Smooth muscle cell (in vitro differentiated cells): ENCODE measurements at regions not wholly inside any gene's neighbourhood (a gene's known extent, or its start where the extent isn't known, plus 50 kb on each side); places are given as distances from the start of the nearest gene placed in this dataset.
A peak's percentile ranks its signal among the peaks of the same experiment; 100 is the strongest.
"Not testable (repeated sequence)": the region's sequence is repeated elsewhere in the genome, so short reads cannot be mapped to it uniquely, and the experiment has no call there.

Experiments used
- DNase-seq: peaks from one replicate; lab custom pipeline; 2025; ENCODE audit not compliant: unreplicated experiment; lab: John Stamatoyannopoulos, UW
- H2AFZ ChIP-seq: fragments of 200-600 bp; sonication (generic); 2 replicates; pipeline ENCODE4 v1.6.0; 2016; ENCODE audit warnings: antibody characterized with exemption, low read depth, mild to moderate bottlenecking
- H3F3A ChIP-seq: fragments of 200-600 bp; sonication (generic); 2 replicates; pipeline ENCODE4 v1.6.0; 2017; ENCODE audit warnings: antibody characterized with exemption, low read depth
- H3K27ac ChIP-seq: fragments of 200-600 bp; sonication (generic); 2 replicates; pipeline ENCODE4 v1.5.1; 2016; ENCODE audit warnings: low read depth, mild to moderate bottlenecking
- H3K27me3 ChIP-seq: fragments of 200-600 bp; sonication (generic); 2 replicates; pipeline ENCODE4 v1.6.1; 2016; ENCODE audit warnings: low read depth, mild to moderate bottlenecking
- H3K36me3 ChIP-seq: fragments of 200-600 bp; sonication (generic); 2 replicates; pipeline ENCODE4 v1.5.1; 2016; ENCODE audit warnings: low read depth
- H3K4me1 ChIP-seq: fragments of 200-600 bp; sonication (generic); 2 replicates; pipeline ENCODE4 v1.5.1; 2016; ENCODE audit warnings: low read depth
- H3K4me2 ChIP-seq: fragments of 200-600 bp; sonication (generic); 2 replicates; pipeline ENCODE4 v1.6.0; 2016; ENCODE audit warnings: mild to moderate bottlenecking
- H3K4me3 ChIP-seq: fragments of 200-600 bp; sonication (generic); 2 replicates; pipeline ENCODE4 v1.5.1; 2016; ENCODE audit warnings: mild to moderate bottlenecking
- H3K79me2 ChIP-seq: fragments of 200-600 bp; sonication (generic); 2 replicates; pipeline ENCODE4 v1.6.0; 2016; ENCODE audit warnings: low read depth, mild to moderate bottlenecking
- H3K9ac ChIP-seq: fragments of 200-600 bp; sonication (generic); 2 replicates; pipeline ENCODE4 v1.6.0; 2016; ENCODE audit warnings: low read depth
- H3K9me3 ChIP-seq: fragments of 200-600 bp; sonication (generic); replicated peaks from 2 replicates; pipeline ENCODE4 v1.5.1; 2016; ENCODE audit warnings: low read depth
- H4K20me1 ChIP-seq: fragments of 200-600 bp; sonication (generic); 2 replicates; pipeline ENCODE4 v1.6.0; 2016; ENCODE audit warnings: low read depth
- WGBS: methylation state at CpG from one replicate; pipeline ENCODE4 v1.1.7; 2016; ENCODE audit warnings: low lambda C conversion rate; 5-methylcytosine and 5-hydroxymethylcytosine counted together
- TF ChIP-seq, protein P1 (sequence below): fragments of 200-600 bp; sonication (generic); IDR thresholded peaks from 2 replicates; pipeline ENCODE4 v1.5.1; 2017; ENCODE audit warnings: borderline replicate concordance, mild to moderate bottlenecking, antibody characterized with exemption; ENCODE audit not compliant: insufficient read depth, poor library complexity, severe bottlenecking

DNA sequence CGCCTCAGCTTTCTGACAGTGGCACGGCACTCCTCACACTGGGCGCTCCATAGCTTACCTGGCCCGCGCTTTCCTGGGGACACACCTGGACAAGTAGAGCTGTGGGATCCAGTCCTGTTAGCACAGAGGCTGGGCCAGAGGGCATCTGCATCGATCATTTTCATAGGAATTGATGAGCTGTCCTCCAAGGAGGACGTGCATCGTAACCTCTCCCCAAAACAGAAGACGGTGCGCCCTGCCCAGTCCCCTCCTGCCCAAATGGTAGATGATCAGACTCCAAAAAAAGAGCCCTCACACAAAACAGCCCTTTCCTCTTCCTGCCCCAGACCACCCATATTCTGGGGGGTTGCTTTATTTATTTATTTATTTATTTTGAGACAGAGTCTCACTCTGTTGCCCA lies 161.2 kb downstream of the CTTN start:
- Histone ChIP-seq H3K36me3 (no peaks in the 10 kb centered on the region), H2AFZ (no peak overlapping the region), H3F3A (no peaks in the 10 kb centered on the region), H4K20me1 (no peaks in the 10 kb centered on the region), H3K4me1 (peaks cover 14% of the 10 kb centered on the region), H3K27me3 (no peaks in the 10 kb centered on the region), H3K4me3 (no peak overlapping the region), H3K4me2 (no peak overlapping the region), H3K27ac (no peak overlapping the region), H3K9me3 (no peaks in the 10 kb centered on the region), H3K79me2 (no peaks in the 10 kb centered on the region), H3K9ac (no peak overlapping the region)
- no peak for DNase-seq
- WGBS: 86% methylated on average over 10 of the region's 10 CpGs
- TF ChIP-seq, protein P1, sequence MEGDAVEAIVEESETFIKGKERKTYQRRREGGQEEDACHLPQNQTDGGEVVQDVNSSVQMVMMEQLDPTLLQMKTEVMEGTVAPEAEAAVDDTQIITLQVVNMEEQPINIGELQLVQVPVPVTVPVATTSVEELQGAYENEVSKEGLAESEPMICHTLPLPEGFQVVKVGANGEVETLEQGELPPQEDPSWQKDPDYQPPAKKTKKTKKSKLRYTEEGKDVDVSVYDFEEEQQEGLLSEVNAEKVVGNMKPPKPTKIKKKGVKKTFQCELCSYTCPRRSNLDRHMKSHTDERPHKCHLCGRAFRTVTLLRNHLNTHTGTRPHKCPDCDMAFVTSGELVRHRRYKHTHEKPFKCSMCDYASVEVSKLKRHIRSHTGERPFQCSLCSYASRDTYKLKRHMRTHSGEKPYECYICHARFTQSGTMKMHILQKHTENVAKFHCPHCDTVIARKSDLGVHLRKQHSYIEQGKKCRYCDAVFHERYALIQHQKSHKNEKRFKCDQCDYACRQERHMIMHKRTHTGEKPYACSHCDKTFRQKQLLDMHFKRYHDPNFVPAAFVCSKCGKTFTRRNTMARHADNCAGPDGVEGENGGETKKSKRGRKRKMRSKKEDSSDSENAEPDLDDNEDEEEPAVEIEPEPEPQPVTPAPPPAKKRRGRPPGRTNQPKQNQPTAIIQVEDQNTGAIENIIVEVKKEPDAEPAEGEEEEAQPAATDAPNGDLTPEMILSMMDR: no peak

DNA sequence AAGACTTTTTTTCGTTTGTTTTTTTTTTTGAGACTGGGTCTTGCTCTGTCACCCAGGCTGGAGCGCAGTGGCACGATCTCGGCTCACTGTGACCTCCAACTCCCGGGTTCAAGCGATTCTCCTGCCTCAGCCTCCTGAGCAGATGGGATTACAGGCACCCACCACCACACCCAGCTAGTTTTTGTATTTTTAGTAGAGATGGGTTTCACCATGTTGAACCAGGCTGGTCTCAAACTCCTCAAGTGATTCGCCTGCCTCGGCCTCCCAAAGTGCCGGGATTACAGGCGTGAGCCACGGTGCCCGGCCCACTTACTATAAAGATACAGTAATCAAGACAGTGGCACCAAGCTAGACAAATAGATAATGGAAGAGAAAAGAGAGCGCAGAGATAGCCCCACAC lies 162.3 kb downstream of the CTTN start:
- H4K20me1 ChIP-seq, H3K4me3 ChIP-seq, H3K9me3 ChIP-seq, H3F3A ChIP-seq, H3K27me3 ChIP-seq, DNase-seq, H3K27ac ChIP-seq, H3K4me1 ChIP-seq, H3K4me2 ChIP-seq, H3K9ac ChIP-seq, H3K36me3 ChIP-seq, H2AFZ ChIP-seq, H3K79me2 ChIP-seq: not testable (repeated sequence)
- 95% methylated on average over 13 of the region's 13 CpGs for whole genome bisulfite sequencing

DNA sequence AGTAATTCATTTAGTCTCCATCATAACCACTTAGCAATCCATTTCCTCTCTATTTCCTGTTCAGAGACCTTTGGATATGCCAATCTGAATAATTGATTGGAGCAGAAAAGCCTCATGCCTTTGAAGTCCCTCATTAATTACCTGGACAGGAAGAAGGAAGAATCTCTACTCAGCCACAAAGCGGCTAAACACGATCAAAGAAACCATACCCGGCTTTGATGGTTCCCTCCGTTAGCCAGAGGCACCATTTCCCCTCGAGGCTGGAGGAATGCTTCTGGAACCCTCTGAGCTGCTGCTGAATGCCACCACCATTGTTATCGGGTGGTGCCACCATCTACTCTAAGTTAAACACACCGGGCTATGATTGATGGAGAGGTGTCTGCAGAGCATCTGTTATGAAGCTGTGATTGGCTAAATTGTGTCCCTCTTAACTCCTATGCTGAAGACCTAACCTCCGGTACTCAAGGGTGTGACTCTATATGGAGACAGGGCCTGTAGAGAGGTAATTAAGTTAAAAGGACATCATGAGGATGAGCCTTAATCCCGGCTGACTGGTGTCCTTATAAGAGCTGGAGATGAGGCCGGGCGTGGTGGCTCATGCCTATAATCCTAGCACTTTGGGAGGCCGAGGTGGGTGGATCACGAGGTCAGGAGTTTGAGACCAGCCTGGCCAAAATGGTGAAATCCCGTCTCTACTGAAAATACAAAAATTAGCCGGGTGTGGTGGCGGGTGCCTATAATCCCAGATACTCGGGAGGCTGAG lies 168.6 kb downstream of the CTTN start:
- 88% methylated on average over 17 of the region's 17 CpGs for WGBS
- Histone ChIP-seq H3K27ac (no peak overlapping the region), H2AFZ (no peak overlapping the region), H3F3A (no peaks in the 10 kb centered on the region), H3K9me3 (no peaks in the 10 kb centered on the region), H4K20me1 (no peaks in the 10 kb centered on the region), H3K36me3 (no peaks in the 10 kb centered on the region), H3K27me3 (no peaks in the 10 kb centered on the region), H3K4me2 (no peak overlapping the region), H3K4me1 (peaks cover 13% of the 10 kb centered on the region), H3K9ac (no peak overlapping the region), H3K4me3 (no peak overlapping the region), H3K79me2 (no peaks in the 10 kb centered on the region)
- TF ChIP-seq, protein P1: no peak
- no peak for DNase-seq

DNA sequence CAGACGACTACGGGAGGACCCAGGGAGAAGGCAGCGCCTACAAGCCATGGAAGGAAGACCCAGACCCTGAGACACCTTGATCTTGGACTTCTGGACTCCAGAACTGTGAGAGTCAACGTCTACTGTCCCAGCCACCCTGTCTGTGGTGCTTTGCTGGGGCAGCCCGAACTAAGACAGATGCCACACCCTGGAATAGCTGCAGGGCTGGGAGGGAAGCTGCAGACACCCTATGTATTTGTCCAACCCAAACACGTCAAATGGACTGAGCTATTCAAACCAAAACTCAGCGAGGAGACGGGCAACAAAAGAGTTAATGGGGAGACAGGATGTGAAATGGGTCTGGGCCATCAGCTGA lies 169.3 kb downstream of the CTTN start:
- no peaks in the 10 kb centered on the region for H4K20me1 ChIP-seq
- no peak overlapping the region for H3K9ac ChIP-seq
- no peaks in the 10 kb centered on the region for H3K36me3 ChIP-seq
- TF ChIP-seq, protein P1: no peak
- peaks cover 13% of the 10 kb centered on the region for H3K4me1 ChIP-seq
- H3K9me3 ChIP-seq: no peaks in the 10 kb centered on the region
- no peaks in the 10 kb centered on the region for H3K79me2 ChIP-seq
- peak overlapping the region; percentile 76 for H3K4me2 ChIP-seq
- peak overlapping the region; percentile 24 for H3K4me3 ChIP-seq
- H3K27ac ChIP-seq: no peak overlapping the region
- no peaks in the 10 kb centered on the region for H3F3A ChIP-seq
- DNase-seq: no peak
- no peaks in the 10 kb centered on the region for H3K27me3 ChIP-seq
- WGBS: 68% methylated on average over 8 of the region's 8 CpGs
- peak overlapping the region; percentile 73 for H2AFZ ChIP-seq
